GM12878 (cell line): ENCODE measurements at regions not wholly inside any gene's neighbourhood (a gene's known extent, or its start where the extent isn't known, plus 50 kb on each side); places are given as distances from the start of the nearest gene placed in this dataset.

Experiments
- BCL11A ChIP-seq: IDR thresholded peaks from 2 replicates; pipeline ENCODE4 v1.6.1; 2011; ENCODE audit warnings: low read depth, low read length
- CREB1 ChIP-seq: IDR thresholded peaks from 2 replicates; pipeline ENCODE4 v1.6.1; 2012; ENCODE audit warnings: low read depth, mild to moderate bottlenecking, inconsistent platforms
- ETV6 ChIP-seq, 2 experiments: fragments of 450-650 bp in 1 of 2; IDR thresholded peaks in 1 of 2; conservative IDR thresholded peaks in 1 of 2; 2 replicates each; pipeline ENCODE4 v1.6.1; 2014; ENCODE audit warnings: antibody characterized with exemption in 1 of 2, borderline replicate concordance in 1 of 2, low read depth in 1 of 2, mild to moderate bottlenecking in 1 of 2, moderate library complexity in 1 of 2
- FOXK2 ChIP-seq: fragments of 450-650 bp; IDR thresholded peaks from 2 replicates; pipeline ENCODE4 v1.6.1; 2017; ENCODE audit warnings: mild to moderate bottlenecking, moderate library complexity
- IRF4 ChIP-seq: IDR thresholded peaks from 2 replicates; pipeline ENCODE4 v1.6.1; 2011; ENCODE audit warnings: low read depth, low read length
- KAT2A ChIP-seq: conservative IDR thresholded peaks from 2 replicates; pipeline ENCODE4 v1.6.1; 2011; ENCODE audit warnings: low read depth, low read length; ENCODE audit not compliant: control insufficient read depth
- KDM1A ChIP-seq: fragments of 200-600 bp; sonication (generic); IDR thresholded peaks from 2 replicates; pipeline ENCODE4 v1.6.1; 2016; ENCODE audit warnings: borderline replicate concordance
- MEF2A ChIP-seq: IDR thresholded peaks from 2 replicates; pipeline ENCODE4 v1.6.1; 2011; ENCODE audit warnings: low read depth, mild to moderate bottlenecking, low read length, moderate library complexity; ENCODE audit not compliant: insufficient read depth
- MYB ChIP-seq: fragments of 150-350 bp; IDR thresholded peaks from 2 replicates; pipeline ENCODE4 v1.6.1; 2014; ENCODE audit warnings: mild to moderate bottlenecking, low read depth, low read length, borderline replicate concordance
- NFIC ChIP-seq: IDR thresholded peaks from 2 replicates; pipeline ENCODE4 v1.6.1; 2012; ENCODE audit warnings: low read depth, mild to moderate bottlenecking, inconsistent platforms, low read length, moderate library complexity
- NFXL1 ChIP-seq: fragments of 450-650 bp; IDR thresholded peaks from 2 replicates; pipeline ENCODE4 v1.6.1; 2017; ENCODE audit warnings: antibody characterized with exemption, mild to moderate bottlenecking, borderline replicate concordance
- NFYB ChIP-seq: IDR thresholded peaks from 2 replicates; pipeline ENCODE4 v1.6.1; 2011; ENCODE audit warnings: low read depth, mild to moderate bottlenecking, low read length, improper control_type of control experiment, moderate library complexity; ENCODE audit not compliant: insufficient read depth
- NR2F1 ChIP-seq: fragments of 450-650 bp; conservative IDR thresholded peaks from 2 replicates; pipeline ENCODE4 v1.6.1; 2017; ENCODE audit warnings: mild to moderate bottlenecking
- PAX8 ChIP-seq: fragments of 450-650 bp; IDR thresholded peaks from 2 replicates; pipeline ENCODE4 v1.6.1; 2017; ENCODE audit warnings: mild to moderate bottlenecking, moderate library complexity
- PML ChIP-seq: IDR thresholded peaks from 2 replicates; pipeline ENCODE4 v1.6.1; 2012; ENCODE audit warnings: low read length, inconsistent platforms
- POU2F2 ChIP-seq: IDR thresholded peaks from 3 replicates; pipeline ENCODE4 v1.6.1; 2011; ENCODE audit warnings: low read depth, mild to moderate bottlenecking, low read length, borderline replicate concordance
- RCOR1 ChIP-seq: conservative IDR thresholded peaks from 2 replicates; pipeline ENCODE4 v1.6.1; 2012; ENCODE audit warnings: low read depth, low read length, improper control_type of control experiment
- RELA ChIP-seq: fragments of 450-650 bp; IDR thresholded peaks from 2 replicates; pipeline ENCODE4 v1.8.0; 2014; ENCODE audit warnings: borderline replicate concordance; ENCODE audit not compliant: partially characterized antibody
- SIN3A ChIP-seq: IDR thresholded peaks from 2 replicates; pipeline ENCODE4 v1.6.1; 2012; ENCODE audit warnings: low read depth, low read length, improper control_type of control experiment
- STAT1 ChIP-seq: fragments of 450-650 bp; conservative IDR thresholded peaks from 2 replicates; pipeline ENCODE4 v1.6.1; 2014; ENCODE audit warnings: antibody characterized with exemption, mild to moderate bottlenecking
- TCF3 ChIP-seq: IDR thresholded peaks from 2 replicates; pipeline ENCODE4 v1.6.1; 2012; ENCODE audit warnings: low read depth, mild to moderate bottlenecking, low read length, borderline replicate concordance; ENCODE audit not compliant: insufficient read depth
- ZNF24 ChIP-seq: fragments of 450-650 bp; IDR thresholded peaks from 2 replicates; pipeline ENCODE4 v1.6.1; 2017; ENCODE audit warnings: antibody characterized with exemption, mild to moderate bottlenecking
- ZNF274 ChIP-seq: IDR thresholded peaks from one replicate; pipeline ENCODE4 v1.8.0; 2011; ENCODE audit not compliant: insufficient read length, insufficient read depth
- ZNF384 ChIP-seq: IDR thresholded peaks from 2 replicates; pipeline ENCODE4 v1.6.1; 2012; ENCODE audit warnings: low read depth, mild to moderate bottlenecking, low read length, improper control_type of control experiment, borderline replicate concordance
- ZZZ3 ChIP-seq: IDR thresholded peaks from 2 replicates; pipeline ENCODE4 v1.6.1; 2011; ENCODE audit warnings: low read depth; ENCODE audit not compliant: control insufficient read depth, insufficient read length
- TF ChIP-seq, protein P1 (sequence below), 3 experiments: IDR thresholded peaks in 2 of 3; conservative IDR thresholded peaks in 1 of 3; 2 replicates each; pipeline ENCODE4 v1.5.1; 2011; ENCODE audit warnings: low read depth in 3 of 3, low read length in 3 of 3, mild to moderate bottlenecking in 3 of 3, control low read depth in 2 of 3, moderate library complexity in 2 of 3, inconsistent platforms in 1 of 3, mixed read lengths in 1 of 3; ENCODE audit not compliant: control insufficient read depth in 2 of 3, insufficient read depth in 1 of 3; ENCODE audit errors: extremely low read depth in 1 of 3
- TF ChIP-seq, protein P2 (sequence below): IDR thresholded peaks from 2 replicates; pipeline ENCODE4 v1.6.1; 2012; ENCODE audit warnings: low read depth, low read length, improper control_type of control experiment
- TF ChIP-seq, protein P3 (sequence below): fragments of 450-650 bp; conservative IDR thresholded peaks from 2 replicates; pipeline ENCODE4 v1.6.1; 2017; ENCODE audit warnings: mild to moderate bottlenecking, moderate library complexity

DNA sequence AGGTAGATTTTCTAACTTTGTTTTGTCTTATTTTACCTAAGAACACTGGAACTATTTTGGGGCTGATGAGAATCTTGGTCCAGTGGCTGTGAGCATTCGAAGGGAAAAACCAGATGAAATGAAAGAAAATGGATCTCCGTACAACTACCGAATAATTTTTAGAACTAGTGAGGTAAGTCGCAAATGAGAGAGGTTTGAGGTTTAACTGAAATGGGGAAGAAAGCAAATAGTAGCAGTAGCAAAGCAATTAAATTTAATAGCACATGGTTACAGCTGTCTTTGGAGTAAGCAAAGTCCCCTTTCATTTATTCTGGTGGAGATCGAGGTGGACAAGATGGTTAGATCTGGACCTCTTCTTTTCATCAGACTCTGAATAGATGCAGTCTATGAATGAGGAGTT, 313.5 kb upstream of the RGS6 start (continued):
- TF ChIP-seq, protein P1, sequence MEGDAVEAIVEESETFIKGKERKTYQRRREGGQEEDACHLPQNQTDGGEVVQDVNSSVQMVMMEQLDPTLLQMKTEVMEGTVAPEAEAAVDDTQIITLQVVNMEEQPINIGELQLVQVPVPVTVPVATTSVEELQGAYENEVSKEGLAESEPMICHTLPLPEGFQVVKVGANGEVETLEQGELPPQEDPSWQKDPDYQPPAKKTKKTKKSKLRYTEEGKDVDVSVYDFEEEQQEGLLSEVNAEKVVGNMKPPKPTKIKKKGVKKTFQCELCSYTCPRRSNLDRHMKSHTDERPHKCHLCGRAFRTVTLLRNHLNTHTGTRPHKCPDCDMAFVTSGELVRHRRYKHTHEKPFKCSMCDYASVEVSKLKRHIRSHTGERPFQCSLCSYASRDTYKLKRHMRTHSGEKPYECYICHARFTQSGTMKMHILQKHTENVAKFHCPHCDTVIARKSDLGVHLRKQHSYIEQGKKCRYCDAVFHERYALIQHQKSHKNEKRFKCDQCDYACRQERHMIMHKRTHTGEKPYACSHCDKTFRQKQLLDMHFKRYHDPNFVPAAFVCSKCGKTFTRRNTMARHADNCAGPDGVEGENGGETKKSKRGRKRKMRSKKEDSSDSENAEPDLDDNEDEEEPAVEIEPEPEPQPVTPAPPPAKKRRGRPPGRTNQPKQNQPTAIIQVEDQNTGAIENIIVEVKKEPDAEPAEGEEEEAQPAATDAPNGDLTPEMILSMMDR (IDR thresholded peaks at IDR 0.05 in 2 of 3, conservative IDR thresholded peaks at IDR 0.05 in 1 of 3; ENCODE audit: control insufficient read depth in 2 of 3, extremely low read depth in 1 of 3, insufficient read depth in 1 of 3, low read depth in 3 of 3, low read length in 3 of 3): no peak
- TF ChIP-seq NFIC: no peak
- no peak for TF ChIP-seq RCOR1
- no peak for TF ChIP-seq NR2F1
- no peak for TF ChIP-seq TCF3
- TF ChIP-seq ZNF274: no peak
- TF ChIP-seq, protein P2, sequence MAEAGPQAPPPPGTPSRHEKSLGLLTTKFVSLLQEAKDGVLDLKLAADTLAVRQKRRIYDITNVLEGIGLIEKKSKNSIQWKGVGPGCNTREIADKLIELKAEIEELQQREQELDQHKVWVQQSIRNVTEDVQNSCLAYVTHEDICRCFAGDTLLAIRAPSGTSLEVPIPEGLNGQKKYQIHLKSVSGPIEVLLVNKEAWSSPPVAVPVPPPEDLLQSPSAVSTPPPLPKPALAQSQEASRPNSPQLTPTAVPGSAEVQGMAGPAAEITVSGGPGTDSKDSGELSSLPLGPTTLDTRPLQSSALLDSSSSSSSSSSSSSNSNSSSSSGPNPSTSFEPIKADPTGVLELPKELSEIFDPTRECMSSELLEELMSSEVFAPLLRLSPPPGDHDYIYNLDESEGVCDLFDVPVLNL: no peak
- no peak for TF ChIP-seq KDM1A
- TF ChIP-seq MYB: peak; percentile 84
- TF ChIP-seq CREB1: no peak
- TF ChIP-seq PAX8: no peak
- TF ChIP-seq ZNF24: peak; percentile 91
- TF ChIP-seq IRF4: no peak
- no peak for TF ChIP-seq RELA
- no peak for TF ChIP-seq STAT1
- TF ChIP-seq, protein P3, sequence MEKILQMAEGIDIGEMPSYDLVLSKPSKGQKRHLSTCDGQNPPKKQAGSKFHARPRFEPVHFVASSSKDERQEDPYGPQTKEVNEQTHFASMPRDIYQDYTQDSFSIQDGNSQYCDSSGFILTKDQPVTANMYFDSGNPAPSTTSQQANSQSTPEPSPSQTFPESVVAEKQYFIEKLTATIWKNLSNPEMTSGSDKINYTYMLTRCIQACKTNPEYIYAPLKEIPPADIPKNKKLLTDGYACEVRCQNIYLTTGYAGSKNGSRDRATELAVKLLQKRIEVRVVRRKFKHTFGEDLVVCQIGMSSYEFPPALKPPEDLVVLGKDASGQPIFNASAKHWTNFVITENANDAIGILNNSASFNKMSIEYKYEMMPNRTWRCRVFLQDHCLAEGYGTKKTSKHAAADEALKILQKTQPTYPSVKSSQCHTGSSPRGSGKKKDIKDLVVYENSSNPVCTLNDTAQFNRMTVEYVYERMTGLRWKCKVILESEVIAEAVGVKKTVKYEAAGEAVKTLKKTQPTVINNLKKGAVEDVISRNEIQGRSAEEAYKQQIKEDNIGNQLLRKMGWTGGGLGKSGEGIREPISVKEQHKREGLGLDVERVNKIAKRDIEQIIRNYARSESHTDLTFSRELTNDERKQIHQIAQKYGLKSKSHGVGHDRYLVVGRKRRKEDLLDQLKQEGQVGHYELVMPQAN: no peak
- TF ChIP-seq ZZZ3: no peak
- no peak for TF ChIP-seq FOXK2
- TF ChIP-seq ETV6 (conservative IDR thresholded peaks at IDR 0.05 in 1 of 2, IDR thresholded peaks at IDR 0.05 in 1 of 2; ENCODE audit: borderline replicate concordance in 1 of 2, low read depth in 1 of 2): no peak
- TF ChIP-seq MEF2A: no peak
- TF ChIP-seq BCL11A: peak; percentile 77; the same call in 1 of the 2 replicates
- 0 out of 3 replicates have a peak, but pooled peaks have one; percentile 14 for TF ChIP-seq POU2F2
- no peak for TF ChIP-seq SIN3A
- TF ChIP-seq NFYB: no peak
- TF ChIP-seq PML: no peak
- TF ChIP-seq NFXL1: no peak
- no peak for TF ChIP-seq ZNF384
- TF ChIP-seq KAT2A: no peak
